Neural progenitor cell (in vitro differentiated cells): ENCODE measurements at regions not wholly inside any gene's neighbourhood (a gene's known extent, or its start where the extent isn't known, plus 50 kb on each side); places are given as distances from the start of the nearest gene placed in this dataset.

Source experiments
- DNase-seq: peaks from one replicate; pipeline ENCODE4 v3.0.0-alpha.2; 2016; ENCODE audit warnings: low spot score
- H2AFZ ChIP-seq: fragments of 200-600 bp; sonication (generic); replicated peaks from 2 replicates; pipeline ENCODE4 v1.6.1; 2016; ENCODE audit warnings: antibody characterized with exemption
- H3F3A ChIP-seq: fragments of 200-600 bp; sonication (generic); 2 replicates; pipeline ENCODE4 v1.6.1; 2016; ENCODE audit warnings: antibody characterized with exemption, low read depth
- H3K27ac ChIP-seq: fragments of 200-600 bp; sonication (generic); 2 replicates; pipeline ENCODE4 v1.5.1; 2016; ENCODE audit warnings: mild to moderate bottlenecking
- H3K27me3 ChIP-seq: fragments of 200-600 bp; sonication (generic); 2 replicates; pipeline ENCODE4 v1.6.1; 2016; ENCODE audit warnings: mild to moderate bottlenecking, moderate library complexity
- H3K36me3 ChIP-seq: fragments of 200-600 bp; sonication (generic); 2 replicates; pipeline ENCODE4 v1.5.1; 2016
- H3K4me1 ChIP-seq: fragments of 200-600 bp; sonication (generic); 2 replicates; pipeline ENCODE4 v1.6.1; 2016; ENCODE audit warnings: mixed run types
- H3K4me2 ChIP-seq: fragments of 200-600 bp; sonication (generic); 2 replicates; pipeline ENCODE4 v1.6.1; 2016
- H3K4me3 ChIP-seq: fragments of 200-600 bp; sonication (generic); 2 replicates; pipeline ENCODE4 v1.5.1; 2016
- H3K79me2 ChIP-seq: fragments of 200-600 bp; sonication (generic); 2 replicates; pipeline ENCODE4 v1.6.1; 2016; ENCODE audit warnings: low read depth
- H3K9ac ChIP-seq: fragments of 200-600 bp; sonication (generic); 2 replicates; pipeline ENCODE4 v1.6.1; 2016
- H3K9me3 ChIP-seq: fragments of 200-600 bp; sonication (generic); 2 replicates; pipeline ENCODE4 v1.5.1; 2016; ENCODE audit warnings: low read depth
- H4K20me1 ChIP-seq: fragments of 200-600 bp; sonication (generic); 2 replicates; pipeline ENCODE4 v1.6.1; 2016; ENCODE audit warnings: low read depth
- H3K27ac Mint-ChIP-seq: 3 replicates; pipeline ENCODE4 v1.8.0; 2021; ENCODE audit warnings: mixed read lengths
- H3K27me3 Mint-ChIP-seq: 2 replicates; pipeline ENCODE4 v1.8.0; 2022; ENCODE audit warnings: low read depth, mild to moderate bottlenecking, inconsistent platforms, moderate library complexity, mixed read lengths; ENCODE audit not compliant: insufficient read depth
- H3K36me3 Mint-ChIP-seq: 3 replicates; pipeline ENCODE4 v1.8.0; 2021; ENCODE audit warnings: mixed read lengths
- H3K4me1 Mint-ChIP-seq: 3 replicates; pipeline ENCODE4 v1.8.0; 2021; ENCODE audit warnings: mixed read lengths
- H3K4me3 Mint-ChIP-seq: 3 replicates; pipeline ENCODE4 v1.8.0; 2021; ENCODE audit warnings: mild to moderate bottlenecking, moderate library complexity, mixed read lengths
- H3K9me3 Mint-ChIP-seq: 3 replicates; pipeline ENCODE4 v1.8.0; 2020; ENCODE audit warnings: mixed read lengths
- CTCF ChIP-seq: fragments of 200-600 bp; sonication (generic); IDR thresholded peaks from 2 replicates; pipeline ENCODE4 v1.5.1; 2017; ENCODE audit warnings: antibody characterized with exemption, mild to moderate bottlenecking
- EZH2 ChIP-seq: fragments of 200-600 bp; sonication (generic); IDR thresholded peaks from 2 replicates; pipeline ENCODE4 v1.6.1; 2017; ENCODE audit warnings: antibody characterized with exemption, mild to moderate bottlenecking, moderate library complexity
- EZH2phosphoT487 ChIP-seq: fragments of 200-600 bp; sonication (generic); IDR thresholded peaks from 2 replicates; pipeline ENCODE4 v1.6.1; 2017; ENCODE audit warnings: antibody characterized with exemption

- H3K4me1 Mint-ChIP-seq = no peaks in the 10 kb centered on the region
Observed at GRCh38 chr2:138403431-138403927, 98.1 kb upstream of the SPOPL start.

GRCh38 chr2:138414014-138414413, 87.6 kb upstream of the SPOPL start:
- Histone ChIP-seq H4K20me1 (no peaks in the 10 kb centered on the region), H3K27me3 (no peaks in the 10 kb centered on the region), H3K4me2 (no peak overlapping the region), H3K79me2 (no peaks in the 10 kb centered on the region), H3K4me3 (no peak overlapping the region), H3K4me1 (no peaks in the 10 kb centered on the region), H2AFZ (no peak overlapping the region), H3K9me3 (no peaks in the 10 kb centered on the region), H3K9ac (no peak overlapping the region), H3K27ac (no peak overlapping the region), H3F3A (no peaks in the 10 kb centered on the region), H3K36me3 (no peaks in the 10 kb centered on the region)
- H3K4me3 Mint-ChIP-seq = no peak overlapping the region
- H3K9me3 Mint-ChIP-seq = peaks cover 15% of the 10 kb centered on the region
- H3K27me3 Mint-ChIP-seq = no peaks in the 10 kb centered on the region
- no peaks in the 10 kb centered on the region for H3K4me1 Mint-ChIP-seq
- no peaks in the 10 kb centered on the region for H3K36me3 Mint-ChIP-seq
- TF ChIP-seq CTCF (no peak), EZH2 (no peak), EZH2phosphoT487 (no peak)
- no peak overlapping the region for H3K27ac Mint-ChIP-seq
- DNase-seq = no peak

More at GRCh38 chr2:138403431-138403927, 98.1 kb upstream of the SPOPL start:
- Histone ChIP-seq H3K9ac (no peak overlapping the region), H4K20me1 (no peaks in the 10 kb centered on the region), H2AFZ (no peak overlapping the region), H3F3A (no peaks in the 10 kb centered on the region), H3K4me2 (no peak overlapping the region), H3K27me3 (no peaks in the 10 kb centered on the region), H3K36me3 (no peaks in the 10 kb centered on the region), H3K9me3 (no peaks in the 10 kb centered on the region), H3K79me2 (no peaks in the 10 kb centered on the region), H3K27ac (no peak overlapping the region), H3K4me3 (no peak overlapping the region), H3K4me1 (no peaks in the 10 kb centered on the region)
- H3K4me3 Mint-ChIP-seq = no peak overlapping the region
- no peak overlapping the region for H3K27ac Mint-ChIP-seq
- no peaks in the 10 kb centered on the region for H3K9me3 Mint-ChIP-seq
- H3K36me3 Mint-ChIP-seq = no peaks in the 10 kb centered on the region
- no peak for DNase-seq
- no peak for TF ChIP-seq CTCF
- no peak for TF ChIP-seq EZH2
- no peak for TF ChIP-seq EZH2phosphoT487
- H3K27me3 Mint-ChIP-seq = no peaks in the 10 kb centered on the region

GRCh38 chr2:138415985-138416384, 85.6 kb upstream of the SPOPL start:
- H3K79me2 ChIP-seq = no peaks in the 10 kb centered on the region
- H3K9me3 ChIP-seq = no peaks in the 10 kb centered on the region
- H3K4me3 ChIP-seq = no peak overlapping the region
- no peak overlapping the region for H3K9ac ChIP-seq
- no peak for TF ChIP-seq CTCF
- no peak for TF ChIP-seq EZH2
- no peak for TF ChIP-seq EZH2phosphoT487
- no peak for DNase-seq
- Mint-ChIP-seq H3K36me3 (no peaks in the 10 kb centered on the region), H3K4me3 (no peak overlapping the region), H3K4me1 (no peaks in the 10 kb centered on the region), H3K27me3 (no peaks in the 10 kb centered on the region), H3K9me3 (peaks cover 11% of the 10 kb centered on the region), H3K27ac (no peak overlapping the region)
- H2AFZ ChIP-seq = no peak overlapping the region
- H3K4me1 ChIP-seq = no peaks in the 10 kb centered on the region
- no peaks in the 10 kb centered on the region for H4K20me1 ChIP-seq
- H3K4me2 ChIP-seq = no peak overlapping the region
- no peak overlapping the region for H3K27ac ChIP-seq
- H3K36me3 ChIP-seq = no peaks in the 10 kb centered on the region
- H3K27me3 ChIP-seq = no peaks in the 10 kb centered on the region
- H3F3A ChIP-seq = no peaks in the 10 kb centered on the region
